RWPE2 (cell line): ENCODE measurements at regions not wholly inside any gene's neighbourhood (a gene's known extent, or its start where the extent isn't known, plus 50 kb on each side); places are given as distances from the start of the nearest gene placed in this dataset.

Experiments used
- ATAC-seq: fragments of 200-7000 bp; cut with Tn5 transposase; 3 replicates; pipeline ENCODE4 v1.9.1; 2021; ENCODE audit warnings: low read depth
- DNase-seq: peaks from one replicate; pipeline ENCODE4 v3.0.0-alpha.2; 2020; ENCODE audit warnings: low spot score
- H3K27ac ChIP-seq: fragments of 450-650 bp; 2 replicates; pipeline ENCODE4 v1.5.1; 2017; ENCODE audit warnings: mild to moderate bottlenecking; ENCODE audit not compliant: poor library complexity, severe bottlenecking
- H3K27me3 ChIP-seq: fragments of 250-450 bp; sonication (Bioruptor Pico); 2 replicates; pipeline ENCODE4 v1.5.1; 2021; ENCODE audit warnings: mild to moderate bottlenecking, moderate library complexity; ENCODE audit not compliant: insufficient read depth, poor library complexity, severe bottlenecking
- H3K36me3 ChIP-seq: fragments of 250-450 bp; sonication (Bioruptor Pico); 2 replicates; pipeline ENCODE4 v1.5.1; 2020; ENCODE audit warnings: low read depth, mild to moderate bottlenecking, moderate library complexity
- H3K4me1 ChIP-seq: fragments of 250-450 bp; sonication (Bioruptor Pico); 2 replicates; pipeline ENCODE4 v1.5.1; 2021; ENCODE audit warnings: mild to moderate bottlenecking, moderate library complexity; ENCODE audit not compliant: insufficient read depth, poor library complexity, severe bottlenecking
- H3K4me3 ChIP-seq: fragments of 250-450 bp; sonication (Bioruptor Pico); 2 replicates; pipeline ENCODE4 v1.5.1; 2021; ENCODE audit warnings: mild to moderate bottlenecking, moderate library complexity; ENCODE audit not compliant: severe bottlenecking
- H3K9me3 ChIP-seq: fragments of 250-450 bp; sonication (Bioruptor Pico); 2 replicates; pipeline ENCODE4 v1.5.1; 2021; ENCODE audit warnings: mild to moderate bottlenecking, moderate library complexity; ENCODE audit not compliant: severe bottlenecking
- CTCF ChIP-seq: fragments of 450-650 bp; IDR thresholded peaks from one replicate; pipeline ENCODE4 v1.5.1; 2017; ENCODE audit warnings: mild to moderate bottlenecking, moderate library complexity; ENCODE audit not compliant: poor library complexity, severe bottlenecking

- Histone ChIP-seq H3K27me3 (no peaks in the 10 kb centered on the region), H3K9me3 (no peaks in the 10 kb centered on the region), H3K36me3 (no peaks in the 10 kb centered on the region), H3K4me3 (no peak overlapping the region), H3K4me1 (no peaks in the 10 kb centered on the region), H3K27ac (no peak overlapping the region)
- TF ChIP-seq CTCF: no peak
- ATAC-seq (no peak), DNase-seq (no peak)
Observed at GRCh38 chr11:128388206-128388815, 199.0 kb downstream of the ETS1 start.

- ATAC-seq: peak; percentile 61
- Histone ChIP-seq H3K27me3 (no peaks in the 10 kb centered on the region), H3K9me3 (no peaks in the 10 kb centered on the region), H3K36me3 (no peaks in the 10 kb centered on the region), H3K27ac (no peak overlapping the region), H3K4me1 (peaks cover 19% of the 10 kb centered on the region), H3K4me3 (no peak overlapping the region)
- no peak for DNase-seq
- no peak for TF ChIP-seq CTCF
Observed at GRCh38 chr11:128379587-128380580, 207.5 kb downstream of the ETS1 start.

GRCh38 chr11:128375961-128376360 is 211.4 kb downstream of the ETS1 start:
- peaks cover 19% of the 10 kb centered on the region for H3K4me1 ChIP-seq
- no peaks in the 10 kb centered on the region for H3K9me3 ChIP-seq
- H3K4me3 ChIP-seq: no peak overlapping the region
- H3K27me3 ChIP-seq: no peaks in the 10 kb centered on the region
- DNase-seq: no peak
- peak; percentile 56; the same call in 2 of the 3 replicates for ATAC-seq
- no peak for TF ChIP-seq CTCF
- H3K36me3 ChIP-seq: no peaks in the 10 kb centered on the region
- no peak overlapping the region for H3K27ac ChIP-seq

- ATAC-seq (no peak), DNase-seq (no peak)
- no peaks in the 10 kb centered on the region for H3K36me3 ChIP-seq
Observed at GRCh38 chr11:128374026-128374425, 213.3 kb downstream of the ETS1 start.

More at GRCh38 chr11:128374026-128374425, 213.3 kb downstream of the ETS1 start:
- no peaks in the 10 kb centered on the region for H3K27me3 ChIP-seq
- no peaks in the 10 kb centered on the region for H3K9me3 ChIP-seq
- peaks cover 8% of the 10 kb centered on the region for H3K4me1 ChIP-seq
- H3K27ac ChIP-seq: no peak overlapping the region
- TF ChIP-seq CTCF: no peak
- H3K4me3 ChIP-seq: no peak overlapping the region
